ENCODE measurements at regions not wholly inside any gene's neighbourhood (a gene's known extent, or its start where the extent isn't known, plus 50 kb on each side); places are given as distances from the start of the nearest gene placed in this dataset.

DNA sequence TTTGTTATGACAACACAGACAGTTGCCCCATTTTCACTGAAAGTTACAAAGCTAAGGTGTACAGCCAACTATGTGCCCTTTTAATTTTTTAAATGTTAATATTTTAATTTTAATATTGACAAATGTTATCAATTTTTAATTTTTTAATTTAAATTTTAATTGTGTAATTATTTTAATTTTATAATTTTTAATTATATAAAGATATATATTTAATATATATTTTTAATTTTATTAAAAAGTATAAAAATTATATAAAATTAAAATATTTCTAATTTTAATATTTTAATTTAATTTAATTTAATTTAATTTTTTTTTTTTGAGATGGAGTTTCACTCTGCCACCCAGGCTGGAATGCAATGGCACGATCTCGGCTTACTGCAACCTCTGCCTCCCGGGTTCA lies 52.1 kb upstream of the ATP11B start:
- H3K27ac ChIP-seq (ENCODE audit: low read depth, low read length, poor library complexity, severe bottlenecking): no peak overlapping the region
- DNase-seq (ENCODE audit: low spot score): no peak
- no peaks in the 10 kb centered on the region for H3K9me3 ChIP-seq (ENCODE audit: low read depth, low read length, poor library complexity, severe bottlenecking)
- no peak overlapping the region for H3K4me3 ChIP-seq (ENCODE audit: low read depth, low read length, poor library complexity, severe bottlenecking)
- H3K27me3 ChIP-seq (replicated peaks; ENCODE audit: insufficient read depth, low read depth, low read length, poor library complexity): no peaks in the 10 kb centered on the region
- ChIA-PET CTCF (no interaction called here), POLR2A (ENCODE audit: low non-redundant PET) (interaction anchor here (0.5 kb wide), 1 partner anchor 14 kb away, joined by 3 read pairs; no protein-coding TSS in a partner anchor)
- intact Hi-C loops (cut with micrococcal nuclease; ENCODE audit: unreplicated experiment): no loop called here
- H3K4me1 ChIP-seq (ENCODE audit: insufficient read depth, low read length, poor library complexity, severe bottlenecking): peaks cover 12% of the 10 kb centered on the region
- BruUV-seq (replicated peaks): no TSS peak
- H3K36me3 ChIP-seq (ENCODE audit: insufficient read depth, low read length, poor library complexity, severe bottlenecking): no peaks in the 10 kb centered on the region
- no peak for TF ChIP-seq EZH2 (IDR thresholded peaks at IDR 0.05; ENCODE audit: borderline replicate concordance, low read depth, low read length, poor library complexity, severe bottlenecking)
- TF ChIP-seq, protein P1, sequence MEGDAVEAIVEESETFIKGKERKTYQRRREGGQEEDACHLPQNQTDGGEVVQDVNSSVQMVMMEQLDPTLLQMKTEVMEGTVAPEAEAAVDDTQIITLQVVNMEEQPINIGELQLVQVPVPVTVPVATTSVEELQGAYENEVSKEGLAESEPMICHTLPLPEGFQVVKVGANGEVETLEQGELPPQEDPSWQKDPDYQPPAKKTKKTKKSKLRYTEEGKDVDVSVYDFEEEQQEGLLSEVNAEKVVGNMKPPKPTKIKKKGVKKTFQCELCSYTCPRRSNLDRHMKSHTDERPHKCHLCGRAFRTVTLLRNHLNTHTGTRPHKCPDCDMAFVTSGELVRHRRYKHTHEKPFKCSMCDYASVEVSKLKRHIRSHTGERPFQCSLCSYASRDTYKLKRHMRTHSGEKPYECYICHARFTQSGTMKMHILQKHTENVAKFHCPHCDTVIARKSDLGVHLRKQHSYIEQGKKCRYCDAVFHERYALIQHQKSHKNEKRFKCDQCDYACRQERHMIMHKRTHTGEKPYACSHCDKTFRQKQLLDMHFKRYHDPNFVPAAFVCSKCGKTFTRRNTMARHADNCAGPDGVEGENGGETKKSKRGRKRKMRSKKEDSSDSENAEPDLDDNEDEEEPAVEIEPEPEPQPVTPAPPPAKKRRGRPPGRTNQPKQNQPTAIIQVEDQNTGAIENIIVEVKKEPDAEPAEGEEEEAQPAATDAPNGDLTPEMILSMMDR (conservative IDR thresholded peaks at IDR 0.05; ENCODE audit: low read depth, low read length): no peak
